ENCODE measurements at regions not wholly inside any gene's neighbourhood (a gene's known extent, or its start where the extent isn't known, plus 50 kb on each side); places are given as distances from the start of the nearest gene placed in this dataset.

DNA sequence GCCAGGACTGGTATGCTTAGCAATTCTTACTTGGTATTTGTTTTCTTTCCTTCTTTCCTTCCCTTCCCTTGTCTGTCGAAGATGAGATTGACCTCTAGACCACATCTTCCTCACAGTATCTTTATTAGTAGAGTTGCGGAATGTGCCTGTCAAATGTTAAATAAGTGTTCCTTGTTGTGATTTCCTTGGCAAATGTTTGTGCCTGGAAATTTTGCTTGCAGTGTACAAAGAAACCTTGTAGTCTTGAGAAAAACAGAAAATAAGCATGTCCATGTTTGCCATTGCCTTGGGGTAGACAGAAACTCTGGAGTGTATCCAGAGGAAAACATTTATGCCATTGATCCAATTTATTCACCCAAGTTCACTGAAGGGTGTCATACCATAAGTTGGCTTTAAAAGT, 79.5 kb upstream of the ZNF385D start:
- ATAC-seq, result no peak
- Histone ChIP-seq H3K9me3 (no peaks in the 10 kb centered on the region), H3K36me3 (ENCODE audit: low read depth) (no peaks in the 10 kb centered on the region), H3K4me1 (ENCODE audit: low read depth) (no peaks in the 10 kb centered on the region), H3K4me3 (no peak overlapping the region)
- intact Hi-C loops (cut with DNase I, micrococcal nuclease), result no loop called here
- TF ChIP-seq, protein P1, sequence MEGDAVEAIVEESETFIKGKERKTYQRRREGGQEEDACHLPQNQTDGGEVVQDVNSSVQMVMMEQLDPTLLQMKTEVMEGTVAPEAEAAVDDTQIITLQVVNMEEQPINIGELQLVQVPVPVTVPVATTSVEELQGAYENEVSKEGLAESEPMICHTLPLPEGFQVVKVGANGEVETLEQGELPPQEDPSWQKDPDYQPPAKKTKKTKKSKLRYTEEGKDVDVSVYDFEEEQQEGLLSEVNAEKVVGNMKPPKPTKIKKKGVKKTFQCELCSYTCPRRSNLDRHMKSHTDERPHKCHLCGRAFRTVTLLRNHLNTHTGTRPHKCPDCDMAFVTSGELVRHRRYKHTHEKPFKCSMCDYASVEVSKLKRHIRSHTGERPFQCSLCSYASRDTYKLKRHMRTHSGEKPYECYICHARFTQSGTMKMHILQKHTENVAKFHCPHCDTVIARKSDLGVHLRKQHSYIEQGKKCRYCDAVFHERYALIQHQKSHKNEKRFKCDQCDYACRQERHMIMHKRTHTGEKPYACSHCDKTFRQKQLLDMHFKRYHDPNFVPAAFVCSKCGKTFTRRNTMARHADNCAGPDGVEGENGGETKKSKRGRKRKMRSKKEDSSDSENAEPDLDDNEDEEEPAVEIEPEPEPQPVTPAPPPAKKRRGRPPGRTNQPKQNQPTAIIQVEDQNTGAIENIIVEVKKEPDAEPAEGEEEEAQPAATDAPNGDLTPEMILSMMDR (IDR thresholded peaks at IDR 0.05), result no peak
- no peak for DNase-seq

DNA sequence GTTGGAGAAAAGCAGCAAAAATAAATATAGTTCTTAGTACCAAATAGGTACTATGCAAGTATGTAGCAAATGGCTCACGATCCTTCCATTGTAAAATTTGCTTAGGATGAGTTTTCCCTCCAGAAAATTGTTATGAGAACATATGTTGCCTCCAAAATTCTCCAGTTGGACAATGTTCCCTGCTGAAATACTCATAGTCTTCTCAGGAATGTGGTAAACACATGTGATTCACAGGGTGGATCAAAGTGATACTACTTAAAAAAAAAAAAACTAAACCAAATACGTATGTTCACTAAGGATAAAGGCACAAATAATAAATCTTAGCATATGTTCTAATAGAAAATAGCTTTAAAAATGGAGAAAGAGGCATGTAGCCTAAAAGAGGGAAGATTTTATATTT, 84.3 kb upstream of the ZNF385D start:
- Histone ChIP-seq H3K36me3 (ENCODE audit: low read depth) (no peaks in the 10 kb centered on the region), H3K4me3 (no peak overlapping the region), H3K4me1 (ENCODE audit: low read depth) (no peaks in the 10 kb centered on the region), H3K9me3 (no peaks in the 10 kb centered on the region)
- TF ChIP-seq, protein P1 (IDR thresholded peaks at IDR 0.05), result no peak
- intact Hi-C loops (cut with DNase I, micrococcal nuclease), result no loop called here
- DNase-seq (no peak), ATAC-seq (no peak)

DNA sequence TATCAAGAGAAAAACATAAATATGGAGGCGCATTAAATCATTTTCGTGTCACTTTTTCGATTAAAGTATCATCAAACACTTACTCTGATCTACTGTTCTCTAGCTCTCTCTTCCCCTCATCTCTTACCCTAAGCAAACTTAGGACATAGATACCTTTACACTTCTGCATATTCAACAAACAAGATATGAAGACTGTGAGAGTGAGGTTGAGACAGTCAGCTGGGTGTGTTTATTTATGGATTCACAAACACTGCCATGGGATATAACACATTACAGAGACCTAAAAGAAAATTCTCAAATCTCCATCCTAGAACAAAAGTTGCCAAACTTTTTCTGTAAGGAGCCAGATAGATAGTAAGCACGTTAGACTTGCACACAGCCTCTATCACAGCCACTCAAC, 85.2 kb upstream of the ZNF385D start:
- ATAC-seq, result no peak
- TF ChIP-seq, protein P1 (IDR thresholded peaks at IDR 0.05), result no peak

DNA sequence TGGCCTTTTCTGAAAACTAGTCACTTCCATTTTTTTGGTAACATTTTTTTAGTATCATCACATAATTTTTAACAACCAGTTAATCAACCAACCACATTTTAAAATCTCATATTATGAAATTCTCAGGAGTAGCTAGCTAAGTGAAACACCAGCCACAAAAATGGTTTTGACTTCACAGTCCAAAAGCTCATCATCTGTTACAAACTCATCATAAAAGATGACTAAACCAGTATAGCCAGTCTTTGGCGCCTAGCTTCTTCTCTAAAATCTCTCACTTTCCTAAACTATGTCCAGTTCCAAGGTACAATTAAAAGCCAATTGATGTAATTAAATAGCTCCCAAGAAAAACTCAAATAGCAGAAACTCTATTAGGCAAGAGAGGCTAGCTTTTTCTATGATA, 88.2 kb upstream of the ZNF385D start:
- no peaks in the 10 kb centered on the region for H3K4me1 ChIP-seq (ENCODE audit: low read depth)
- TF ChIP-seq, protein P1 (IDR thresholded peaks at IDR 0.05), result no peak
- no peak overlapping the region for H3K4me3 ChIP-seq
- no peaks in the 10 kb centered on the region for H3K9me3 ChIP-seq
- H3K36me3 ChIP-seq (ENCODE audit: low read depth), result no peaks in the 10 kb centered on the region
- intact Hi-C loops (cut with DNase I, micrococcal nuclease), result no loop called here
- DNase-seq (no peak), ATAC-seq (no peak)

More for the DNA sequence above, 85.2 kb upstream of the ZNF385D start:
- Histone ChIP-seq H3K4me1 (ENCODE audit: low read depth) (no peaks in the 10 kb centered on the region), H3K9me3 (no peaks in the 10 kb centered on the region), H3K4me3 (no peak overlapping the region), H3K36me3 (ENCODE audit: low read depth) (no peaks in the 10 kb centered on the region)
- no peak for DNase-seq
- intact Hi-C loops (cut with DNase I, micrococcal nuclease), result no loop called here

DNA sequence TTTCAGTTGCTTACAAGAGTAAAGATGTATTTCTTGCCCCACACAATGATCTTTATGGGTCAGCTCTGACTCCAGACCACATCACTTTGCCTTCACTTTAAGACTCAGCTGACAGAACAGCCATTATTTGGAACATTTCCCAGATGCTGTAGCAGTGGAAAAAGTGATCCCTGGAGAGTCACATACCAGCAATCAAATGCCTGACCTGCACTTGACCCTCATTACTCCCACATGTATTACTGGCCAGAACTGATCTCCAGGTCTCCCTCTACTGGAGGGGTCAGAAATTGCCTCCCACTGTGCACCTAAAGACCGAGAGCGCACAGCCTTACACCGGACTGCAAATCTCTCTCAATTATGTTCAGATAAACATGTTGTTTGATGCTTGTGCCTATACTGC, 88.6 kb upstream of the ZNF385D start:
- H3K4me3 ChIP-seq, result no peak overlapping the region
- no peaks in the 10 kb centered on the region for H3K4me1 ChIP-seq (ENCODE audit: low read depth)
- no peak for ATAC-seq
- peak in 1 of 3 donors; percentile 1 for DNase-seq
- H3K36me3 ChIP-seq (ENCODE audit: low read depth), result no peaks in the 10 kb centered on the region
- intact Hi-C loops (cut with DNase I, micrococcal nuclease), result no loop called here
- H3K9me3 ChIP-seq, result no peaks in the 10 kb centered on the region
- TF ChIP-seq, protein P1 (IDR thresholded peaks at IDR 0.05), result no peak

DNA sequence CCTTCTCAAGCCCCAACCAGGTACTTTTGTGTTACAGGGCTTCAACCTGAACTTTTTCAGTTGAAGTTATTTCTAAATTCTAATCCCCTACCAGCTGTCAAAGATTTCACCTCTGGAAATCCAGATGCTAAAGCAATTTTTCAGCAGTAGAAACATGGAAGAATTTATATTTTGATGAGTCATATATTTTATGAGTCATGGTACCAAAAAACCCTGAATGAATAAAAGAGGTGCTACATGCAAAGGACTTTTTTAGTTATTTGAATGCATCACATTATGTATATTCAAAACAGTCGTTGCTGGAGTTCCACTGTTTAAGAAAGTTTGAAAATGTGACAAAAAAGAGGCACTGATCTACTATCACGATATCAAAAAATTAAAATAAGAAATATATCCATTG, 96.0 kb upstream of the ZNF385D start:
- no peak for ATAC-seq
- Histone ChIP-seq H3K9me3 (no peaks in the 10 kb centered on the region), H3K4me3 (no peak overlapping the region), H3K36me3 (ENCODE audit: low read depth) (no peaks in the 10 kb centered on the region), H3K4me1 (ENCODE audit: low read depth) (no peaks in the 10 kb centered on the region)
- intact Hi-C loops (cut with DNase I, micrococcal nuclease), result no loop called here
- no peak for DNase-seq
- TF ChIP-seq, protein P1 (IDR thresholded peaks at IDR 0.05), result no peak

All from mucosa of descending colon (tissue), 3 donors.